ENCODE measurements at regions not wholly inside any gene's neighbourhood (a gene's known extent, or its start where the extent isn't known, plus 50 kb on each side); places are given as distances from the start of the nearest gene placed in this dataset.

DNA sequence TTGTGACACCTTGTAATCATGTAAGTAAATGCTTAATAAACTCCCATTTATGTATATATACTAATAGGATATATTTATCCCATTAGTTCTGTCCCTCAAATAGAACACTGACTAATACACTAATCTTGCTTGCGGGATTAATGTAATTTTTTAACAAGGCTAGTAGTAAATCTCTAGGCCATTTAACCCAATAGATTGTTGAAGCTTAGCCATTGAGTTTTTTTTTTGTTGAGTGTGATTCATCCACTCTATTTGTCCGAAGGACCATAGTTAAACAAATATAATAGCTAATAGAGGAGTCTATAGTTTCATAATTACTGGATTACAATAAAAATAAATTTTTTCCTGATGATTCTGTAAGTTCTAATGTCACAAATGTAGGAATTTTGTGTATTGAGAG is 474.4 kb downstream of the CDH9 start:
- TF ChIP-seq, protein P1, sequence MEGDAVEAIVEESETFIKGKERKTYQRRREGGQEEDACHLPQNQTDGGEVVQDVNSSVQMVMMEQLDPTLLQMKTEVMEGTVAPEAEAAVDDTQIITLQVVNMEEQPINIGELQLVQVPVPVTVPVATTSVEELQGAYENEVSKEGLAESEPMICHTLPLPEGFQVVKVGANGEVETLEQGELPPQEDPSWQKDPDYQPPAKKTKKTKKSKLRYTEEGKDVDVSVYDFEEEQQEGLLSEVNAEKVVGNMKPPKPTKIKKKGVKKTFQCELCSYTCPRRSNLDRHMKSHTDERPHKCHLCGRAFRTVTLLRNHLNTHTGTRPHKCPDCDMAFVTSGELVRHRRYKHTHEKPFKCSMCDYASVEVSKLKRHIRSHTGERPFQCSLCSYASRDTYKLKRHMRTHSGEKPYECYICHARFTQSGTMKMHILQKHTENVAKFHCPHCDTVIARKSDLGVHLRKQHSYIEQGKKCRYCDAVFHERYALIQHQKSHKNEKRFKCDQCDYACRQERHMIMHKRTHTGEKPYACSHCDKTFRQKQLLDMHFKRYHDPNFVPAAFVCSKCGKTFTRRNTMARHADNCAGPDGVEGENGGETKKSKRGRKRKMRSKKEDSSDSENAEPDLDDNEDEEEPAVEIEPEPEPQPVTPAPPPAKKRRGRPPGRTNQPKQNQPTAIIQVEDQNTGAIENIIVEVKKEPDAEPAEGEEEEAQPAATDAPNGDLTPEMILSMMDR (IDR thresholded peaks at IDR 0.05) = no peak
- TF ChIP-seq POLR2A (IDR thresholded peaks at IDR 0.05) = no peak
